Breast epithelium (tissue), 3 donors: ENCODE measurements at regions not wholly inside any gene's neighbourhood (a gene's known extent, or its start where the extent isn't known, plus 50 kb on each side); places are given as distances from the start of the nearest gene placed in this dataset.

Source experiments
- POLR2A ChIP-seq: fragments of 450-650 bp; IDR thresholded peaks from one replicate; pipeline ENCODE4 v1.6.1; 2016; ENCODE audit warnings: antibody characterized with exemption, mild to moderate bottlenecking, moderate library complexity
- POLR2AphosphoS5 ChIP-seq, 3 donors: sonication (generic); formaldehyde crosslinking; IDR thresholded peaks; one replicate each; pipeline ENCODE4 v1.6.1; 2017; ENCODE audit warnings: antibody characterized with exemption in 3 of 3
- TF ChIP-seq, protein P1 (sequence below), 3 donors: fragments of 450-650 bp; IDR thresholded peaks; one replicate each; pipeline ENCODE4 v1.5.1; 2016 to 2017; ENCODE audit warnings: antibody characterized with exemption in 3 of 3, mild to moderate bottlenecking in 3 of 3, moderate library complexity in 3 of 3

DNA sequence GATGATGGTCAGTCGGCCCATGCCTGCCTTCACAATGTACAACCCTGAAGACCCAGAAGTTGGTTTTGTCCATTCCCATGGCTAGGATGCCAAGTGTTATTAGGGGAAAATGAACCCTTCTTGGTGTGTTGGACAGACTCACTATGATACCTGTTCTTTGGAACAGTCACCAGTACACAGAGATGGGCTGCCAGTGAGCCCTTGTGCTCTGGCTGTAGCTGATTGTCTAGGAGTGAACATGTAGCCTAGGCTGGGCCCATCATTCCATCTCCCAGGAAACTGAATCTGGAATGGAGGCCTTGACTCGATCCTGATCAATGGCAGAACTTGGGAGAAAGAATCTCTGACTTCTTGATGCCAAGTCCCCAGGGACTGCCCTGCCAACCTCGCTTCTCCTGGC is 188.9 kb downstream of the EVX1 start:
- no peak for TF ChIP-seq POLR2A
- TF ChIP-seq, protein P1, sequence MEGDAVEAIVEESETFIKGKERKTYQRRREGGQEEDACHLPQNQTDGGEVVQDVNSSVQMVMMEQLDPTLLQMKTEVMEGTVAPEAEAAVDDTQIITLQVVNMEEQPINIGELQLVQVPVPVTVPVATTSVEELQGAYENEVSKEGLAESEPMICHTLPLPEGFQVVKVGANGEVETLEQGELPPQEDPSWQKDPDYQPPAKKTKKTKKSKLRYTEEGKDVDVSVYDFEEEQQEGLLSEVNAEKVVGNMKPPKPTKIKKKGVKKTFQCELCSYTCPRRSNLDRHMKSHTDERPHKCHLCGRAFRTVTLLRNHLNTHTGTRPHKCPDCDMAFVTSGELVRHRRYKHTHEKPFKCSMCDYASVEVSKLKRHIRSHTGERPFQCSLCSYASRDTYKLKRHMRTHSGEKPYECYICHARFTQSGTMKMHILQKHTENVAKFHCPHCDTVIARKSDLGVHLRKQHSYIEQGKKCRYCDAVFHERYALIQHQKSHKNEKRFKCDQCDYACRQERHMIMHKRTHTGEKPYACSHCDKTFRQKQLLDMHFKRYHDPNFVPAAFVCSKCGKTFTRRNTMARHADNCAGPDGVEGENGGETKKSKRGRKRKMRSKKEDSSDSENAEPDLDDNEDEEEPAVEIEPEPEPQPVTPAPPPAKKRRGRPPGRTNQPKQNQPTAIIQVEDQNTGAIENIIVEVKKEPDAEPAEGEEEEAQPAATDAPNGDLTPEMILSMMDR (IDR thresholded peaks at IDR 0.05): no peak
- TF ChIP-seq POLR2AphosphoS5 (IDR thresholded peaks at IDR 0.05): no peak
